CD14-positive monocyte (primary cell): ENCODE measurements at regions not wholly inside any gene's neighbourhood (a gene's known extent, or its start where the extent isn't known, plus 50 kb on each side); places are given as distances from the start of the nearest gene placed in this dataset.

ENCODE experiments used
- DNase-seq, 3 donors: peaks; one replicate each; pipeline ENCODE4 v3.0.0-alpha.2; 2011 to 2022
- H2AFZ ChIP-seq: 2 replicates; pipeline ENCODE4 v1.6.0; 2012; ENCODE audit warnings: mild to moderate bottlenecking, low read depth, low read length, inconsistent platforms; ENCODE audit not compliant: insufficient read depth, poor library complexity, severe bottlenecking
- H3K27ac ChIP-seq, 2 donors: 1 replicate in 1 of 2; 2 replicates in 1 of 2; pipeline ENCODE4 v1.5.1; 2012 to 2013; ENCODE audit warnings: low read length in 2 of 2, control low read depth in 1 of 2, inconsistent platforms in 1 of 2, low read depth in 1 of 2, mild to moderate bottlenecking in 1 of 2
- H3K27me3 ChIP-seq, 2 donors: one replicate each; pipeline versions ENCODE4 v1.6.0 to v1.6.1; 2011 to 2013; ENCODE audit warnings: low read length in 2 of 2; ENCODE audit not compliant: control insufficient read depth in 2 of 2, insufficient read depth in 2 of 2
- H3K36me3 ChIP-seq, 2 donors: replicated peaks in 1 of 2; 1 replicate in 1 of 2; 2 replicates in 1 of 2; pipeline versions ENCODE4 v1.5.1 to v1.6.1; 2012 to 2013; ENCODE audit warnings: low read length in 2 of 2, control low read depth in 1 of 2, inconsistent platforms in 1 of 2, mild to moderate bottlenecking in 1 of 2; ENCODE audit not compliant: insufficient read depth in 2 of 2, control insufficient read depth in 1 of 2
- H3K4me1 ChIP-seq, 2 donors: 1 replicate in 1 of 2; 2 replicates in 1 of 2; pipeline versions ENCODE4 v1.5.1 to v1.6.1; 2012 to 2013; ENCODE audit warnings: low read length in 2 of 2, control low read depth in 1 of 2, inconsistent platforms in 1 of 2, mild to moderate bottlenecking in 1 of 2, moderate library complexity in 1 of 2; ENCODE audit not compliant: insufficient read depth in 2 of 2, control insufficient read depth in 1 of 2
- H3K4me2 ChIP-seq: replicated peaks from 2 replicates; pipeline ENCODE3; 2012; ENCODE audit warnings: low read length, moderate library complexity, mild to moderate bottlenecking; ENCODE audit not compliant: poor library complexity, severe bottlenecking; ENCODE audit errors: extremely low read depth
- H3K4me3 ChIP-seq, 3 experiments: fragments of 200-600 bp in 1 of 3; sonication (generic) in 1 of 3; replicated peaks in 1 of 3; 1 replicate in 2 of 3; 2 replicates in 1 of 3; pipeline ENCODE4 v1.5.1; 2011 to 2013; ENCODE audit warnings: low read length in 3 of 3, mild to moderate bottlenecking in 3 of 3, control low read depth in 2 of 3, low read depth in 2 of 3, inconsistent platforms in 1 of 3, moderate library complexity in 1 of 3
- H3K79me2 ChIP-seq: 2 replicates; pipeline ENCODE4 v1.6.0; 2012; ENCODE audit warnings: mild to moderate bottlenecking, control low read depth, inconsistent platforms, low read length, moderate library complexity; ENCODE audit not compliant: insufficient read depth
- H3K9ac ChIP-seq: 2 replicates; pipeline ENCODE4 v1.6.0; 2017; ENCODE audit warnings: low read length, mild to moderate bottlenecking; ENCODE audit not compliant: insufficient read depth, poor library complexity, severe bottlenecking
- H3K9me3 ChIP-seq, 2 donors: replicated peaks in 1 of 2; 1 replicate in 1 of 2; 2 replicates in 1 of 2; pipeline versions ENCODE4 v1.5.1 to v1.6.1; 2012 to 2013; ENCODE audit warnings: low read length in 2 of 2, control low read depth in 1 of 2; ENCODE audit not compliant: control insufficient read depth in 1 of 2, insufficient read depth in 1 of 2
- H4K20me1 ChIP-seq: 2 replicates; pipeline ENCODE4 v1.6.0; 2012; ENCODE audit warnings: mild to moderate bottlenecking, low read length, control low read depth, moderate library complexity; ENCODE audit not compliant: insufficient read depth
- H3K27ac Mint-ChIP-seq, 7 donors: one replicate each; pipeline ENCODE4 v1.8.0; 2020; ENCODE audit warnings: mild to moderate bottlenecking in 7 of 7, mixed read lengths in 7 of 7, moderate library complexity in 6 of 7, inconsistent platforms in 2 of 7
- H3K27me3 Mint-ChIP-seq, 3 donors: one replicate each; pipeline ENCODE4 v1.8.0; 2021 to 2022; ENCODE audit warnings: low read depth in 3 of 3, mild to moderate bottlenecking in 3 of 3, mixed read lengths in 3 of 3, moderate library complexity in 3 of 3, inconsistent platforms in 1 of 3
- H3K36me3 Mint-ChIP-seq, 2 donors: one replicate each; pipeline ENCODE4 v1.8.0; 2020; ENCODE audit warnings: mixed read lengths in 2 of 2, inconsistent platforms in 1 of 2, mild to moderate bottlenecking in 1 of 2
- H3K4me1 Mint-ChIP-seq: one replicate; pipeline ENCODE4 v1.8.0; 2020; ENCODE audit warnings: mild to moderate bottlenecking, mixed read lengths
- H3K4me3 Mint-ChIP-seq, 2 donors: one replicate each; pipeline ENCODE4 v1.8.0; 2020; ENCODE audit warnings: mild to moderate bottlenecking in 2 of 2, mixed read lengths in 2 of 2, moderate library complexity in 1 of 2
- H3K9me3 Mint-ChIP-seq, 7 donors: one replicate each; pipeline ENCODE4 v1.8.0; 2020 to 2022; ENCODE audit warnings: mixed read lengths in 7 of 7, mild to moderate bottlenecking in 6 of 7, moderate library complexity in 6 of 7, inconsistent platforms in 2 of 7
- WGBS: methylation state at CpG from one replicate; pipeline ENCODE4 v1.1.5; 2013; ENCODE audit warnings: missing lambda C conversion rate; ENCODE audit not compliant: insufficient coverage; 5-methylcytosine and 5-hydroxymethylcytosine counted together
- intact Hi-C, 2 donors: fragments of 100-400 bp; cut with micrococcal nuclease; formaldehyde crosslinking; loops; one replicate each; pipeline versions ENCODE4 v1.15.0 to v1.15.1; 2023
- TF ChIP-seq, protein P1 (sequence below): fragments of 200-600 bp; IDR thresholded peaks from one replicate; pipeline ENCODE4 v1.8.0; 2022; ENCODE audit warnings: antibody characterized with exemption, mild to moderate bottlenecking

DNA sequence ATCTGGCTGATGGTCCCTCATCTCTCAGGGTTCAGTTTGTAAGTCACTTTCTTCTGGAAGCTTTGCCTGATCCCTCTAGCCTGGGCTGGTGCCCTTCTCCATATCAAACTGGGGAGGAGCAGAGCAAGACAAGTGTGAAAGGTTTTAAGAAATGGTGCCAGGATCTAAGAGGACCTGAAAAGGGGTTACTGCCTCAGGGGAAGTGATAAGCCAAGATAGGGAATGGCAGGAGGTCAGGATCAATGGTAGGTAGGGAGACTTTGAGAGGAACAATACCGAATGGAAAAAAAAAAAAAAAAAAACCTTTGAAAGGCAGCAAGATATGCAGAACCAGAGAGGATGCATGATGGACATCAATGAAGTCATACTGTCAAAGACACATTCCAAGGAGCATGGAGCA is 67.5 kb upstream of the TLR4 start:
- no peaks in the 10 kb centered on the region for H3K36me3 Mint-ChIP-seq
- no peak overlapping the region for H3K4me3 Mint-ChIP-seq
- H3K79me2 ChIP-seq, result no peaks in the 10 kb centered on the region
- no peaks in the 10 kb centered on the region for H3K4me1 ChIP-seq
- no peaks in the 10 kb centered on the region for H3K4me1 Mint-ChIP-seq
- no peak overlapping the region for H3K9ac ChIP-seq
- no peak overlapping the region for H3K4me3 ChIP-seq
- no peak overlapping the region for H3K27ac ChIP-seq
- no peak overlapping the region for H3K4me2 ChIP-seq
- H3K9me3 ChIP-seq, result no peaks in the 10 kb centered on the region
- no peak overlapping the region for H3K27ac Mint-ChIP-seq
- TF ChIP-seq, protein P1, sequence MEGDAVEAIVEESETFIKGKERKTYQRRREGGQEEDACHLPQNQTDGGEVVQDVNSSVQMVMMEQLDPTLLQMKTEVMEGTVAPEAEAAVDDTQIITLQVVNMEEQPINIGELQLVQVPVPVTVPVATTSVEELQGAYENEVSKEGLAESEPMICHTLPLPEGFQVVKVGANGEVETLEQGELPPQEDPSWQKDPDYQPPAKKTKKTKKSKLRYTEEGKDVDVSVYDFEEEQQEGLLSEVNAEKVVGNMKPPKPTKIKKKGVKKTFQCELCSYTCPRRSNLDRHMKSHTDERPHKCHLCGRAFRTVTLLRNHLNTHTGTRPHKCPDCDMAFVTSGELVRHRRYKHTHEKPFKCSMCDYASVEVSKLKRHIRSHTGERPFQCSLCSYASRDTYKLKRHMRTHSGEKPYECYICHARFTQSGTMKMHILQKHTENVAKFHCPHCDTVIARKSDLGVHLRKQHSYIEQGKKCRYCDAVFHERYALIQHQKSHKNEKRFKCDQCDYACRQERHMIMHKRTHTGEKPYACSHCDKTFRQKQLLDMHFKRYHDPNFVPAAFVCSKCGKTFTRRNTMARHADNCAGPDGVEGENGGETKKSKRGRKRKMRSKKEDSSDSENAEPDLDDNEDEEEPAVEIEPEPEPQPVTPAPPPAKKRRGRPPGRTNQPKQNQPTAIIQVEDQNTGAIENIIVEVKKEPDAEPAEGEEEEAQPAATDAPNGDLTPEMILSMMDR, result no peak
- no CpG with 5 or more reads among the region's 1 CpG for WGBS
- H3K27me3 Mint-ChIP-seq, result peaks cover 10 to 26% (median 15%) of the 10 kb centered on the region in 3 donors
- H4K20me1 ChIP-seq, result no peaks in the 10 kb centered on the region
- no peak for DNase-seq
- intact Hi-C loops, result no loop called here
- H3K27me3 ChIP-seq, result peaks cover 12% of the 10 kb centered on the region in 2 donors
- peaks cover 0 to 4% (median 0%) of the 10 kb centered on the region in 7 donors for H3K9me3 Mint-ChIP-seq
- H3K36me3 ChIP-seq, result no peaks in the 10 kb centered on the region
- H2AFZ ChIP-seq, result no peak overlapping the region

DNA sequence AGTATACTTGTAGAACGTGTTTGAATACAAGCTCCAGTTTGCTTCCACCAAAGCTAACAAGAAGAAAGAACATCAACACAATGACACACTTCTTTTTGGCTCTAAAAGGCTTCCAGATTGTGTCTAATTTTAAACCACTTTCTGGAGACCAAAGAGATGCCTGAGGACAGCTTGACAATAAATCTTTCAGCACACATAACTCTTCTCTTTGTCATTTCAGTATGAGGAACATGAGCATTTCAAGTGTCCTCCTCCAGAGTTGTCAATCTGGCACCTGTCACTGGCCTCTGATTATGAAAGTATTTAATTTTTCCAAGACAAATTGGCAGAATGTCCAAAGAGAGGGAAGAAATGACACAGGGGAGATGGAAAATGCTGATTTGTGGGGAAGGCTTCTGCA is 79.0 kb upstream of the TLR4 start:
- Mint-ChIP-seq H3K27me3 (peaks cover 0 to 7% (median 2%) of the 10 kb centered on the region in 3 donors), H3K36me3 (no peaks in the 10 kb centered on the region), H3K4me1 (no peaks in the 10 kb centered on the region), H3K9me3 (peaks cover 5 to 23% (median 19%) of the 10 kb centered on the region in 7 donors), H3K4me3 (no peak overlapping the region), H3K27ac (no peak overlapping the region)
- no peaks in the 10 kb centered on the region for H3K36me3 ChIP-seq
- no peaks in the 10 kb centered on the region for H3K79me2 ChIP-seq
- intact Hi-C loops, result no loop called here
- no peak overlapping the region for H3K27ac ChIP-seq
- WGBS, result 100% methylated on average over 1 of the region's 1 CpG
- H3K4me2 ChIP-seq, result no peak overlapping the region
- H3K27me3 ChIP-seq, result peaks cover 0 to 2% of the 10 kb centered on the region in 2 donors
- TF ChIP-seq, protein P1, result no peak
- no peak overlapping the region for H3K9ac ChIP-seq
- no peak for DNase-seq
- H3K4me1 ChIP-seq, result no peaks in the 10 kb centered on the region
- H3K9me3 ChIP-seq, result peaks cover 7 to 9% of the 10 kb centered on the region in 2 donors
- H3K4me3 ChIP-seq, result no peak overlapping the region
- no peaks in the 10 kb centered on the region for H4K20me1 ChIP-seq
- H2AFZ ChIP-seq, result no peak overlapping the region
